ENCODE measurements at regions not wholly inside any gene's neighbourhood (a gene's known extent, or its start where the extent isn't known, plus 50 kb on each side); places are given as distances from the start of the nearest gene placed in this dataset.
A peak's percentile ranks its signal among the peaks of the same experiment; 100 is the strongest.
"Not testable (repeated sequence)": the region's sequence is repeated elsewhere in the genome, so short reads cannot be mapped to it uniquely, and the experiment has no call there.

- no peak for DNase-seq (ENCODE audit: low spot score)
These were observed 129.1 kb downstream of the TNFRSF21 start for GRCh38 chr6:47180633-47181032.

GRCh38 chr6:47179286-47179685 is 130.4 kb downstream of the TNFRSF21 start:
- no peak for DNase-seq (ENCODE audit: low spot score)

- DNase-seq (ENCODE audit: low spot score): no peak
These were observed 133.5 kb upstream of the ADGRF1 start for GRCh38 chr6:47175656-47176055.

GRCh38 chr6:47174502-47175023 is 132.4 kb upstream of the ADGRF1 start:
- no peak for DNase-seq (ENCODE audit: low spot score)

GRCh38 chr6:47174063-47174462 is 131.9 kb upstream of the ADGRF1 start:
- not testable (repeated sequence) for DNase-seq (ENCODE audit: low spot score)

- not testable (repeated sequence) for DNase-seq (ENCODE audit: low spot score)
These were observed 131.0 kb upstream of the ADGRF1 start for GRCh38 chr6:47173145-47173544.

- DNase-seq (ENCODE audit: low spot score): no peak
These were observed 128.4 kb upstream of the ADGRF1 start for GRCh38 chr6:47170617-47170947.

GRCh38 chr6:47169785-47170616 is 127.9 kb upstream of the ADGRF1 start:
- no peak for DNase-seq (ENCODE audit: low spot score)

GRCh38 chr6:47168180-47168579 is 126.0 kb upstream of the ADGRF1 start:
- DNase-seq (ENCODE audit: low spot score): peak; percentile 88

GRCh38 chr6:47165918-47166317 is 123.8 kb upstream of the ADGRF1 start:
- no peak for DNase-seq (ENCODE audit: low spot score)

GRCh38 chr6:47164877-47165276 is 122.7 kb upstream of the ADGRF1 start:
- DNase-seq (ENCODE audit: low spot score): no peak

- DNase-seq (ENCODE audit: low spot score): no peak
These were observed 121.4 kb upstream of the ADGRF1 start for GRCh38 chr6:47163536-47163935.

GRCh38 chr6:47162793-47163192 is 120.7 kb upstream of the ADGRF1 start:
- DNase-seq (ENCODE audit: low spot score): no peak

GRCh38 chr6:47162231-47162630 is 120.1 kb upstream of the ADGRF1 start:
- no peak for DNase-seq (ENCODE audit: low spot score)

GRCh38 chr6:47161176-47161687 is 119.1 kb upstream of the ADGRF1 start:
- DNase-seq (ENCODE audit: low spot score): peak; percentile 34

GRCh38 chr6:47160702-47161101 is 118.6 kb upstream of the ADGRF1 start:
- DNase-seq (ENCODE audit: low spot score): no peak

GRCh38 chr6:47159763-47160162 is 117.6 kb upstream of the ADGRF1 start:
- DNase-seq (ENCODE audit: low spot score): no peak

GRCh38 chr6:47157653-47158219 is 115.6 kb upstream of the ADGRF1 start:
- DNase-seq (ENCODE audit: low spot score): no peak

- DNase-seq (ENCODE audit: low spot score): no peak
These were observed 114.9 kb upstream of the ADGRF1 start for GRCh38 chr6:47157063-47157462.

- no peak for DNase-seq (ENCODE audit: low spot score)
These were observed 114.1 kb upstream of the ADGRF1 start for GRCh38 chr6:47156196-47156595.

- no peak for DNase-seq (ENCODE audit: low spot score)
These were observed 111.2 kb upstream of the ADGRF1 start for GRCh38 chr6:47153404-47153755.

- peak; percentile 55 for DNase-seq (ENCODE audit: low spot score)
These were observed 110.7 kb upstream of the ADGRF1 start for GRCh38 chr6:47152666-47153403.

Data from GM03348 (cell line).